Progenitor cell of endocrine pancreas (in vitro differentiated cells): ENCODE measurements at regions not wholly inside any gene's neighbourhood (a gene's known extent, or its start where the extent isn't known, plus 50 kb on each side); places are given as distances from the start of the nearest gene placed in this dataset.

Experiments used
- DNase-seq: peaks from one replicate; pipeline ENCODE4 v3.0.0; 2021; ENCODE audit warnings: low spot score; ENCODE audit not compliant: unreplicated experiment
- H3K27ac Mint-ChIP-seq: 2 replicates; pipeline ENCODE4 v1.8.0; 2021; ENCODE audit warnings: mild to moderate bottlenecking, moderate library complexity, mixed read lengths
- H3K27me3 Mint-ChIP-seq: 2 replicates; pipeline ENCODE4 v1.8.0; 2021; ENCODE audit warnings: mixed read lengths
- H3K36me3 Mint-ChIP-seq: 2 replicates; pipeline ENCODE4 v1.8.0; 2022; ENCODE audit warnings: mixed read lengths; ENCODE audit not compliant: insufficient read depth
- H3K4me1 Mint-ChIP-seq: 2 replicates; pipeline ENCODE4 v1.8.0; 2021; ENCODE audit warnings: low read depth, mixed read lengths
- H3K4me3 Mint-ChIP-seq: 2 replicates; pipeline ENCODE4 v1.8.0; 2021; ENCODE audit warnings: low read depth, mild to moderate bottlenecking, moderate library complexity, mixed read lengths
- H3K9me3 Mint-ChIP-seq: 2 replicates; pipeline ENCODE4 v1.8.0; 2021; ENCODE audit warnings: low read depth, mixed read lengths
- CTCF ChIP-seq: fragments of 200-600 bp; sonication (generic); IDR thresholded peaks from one replicate; pipeline ENCODE4 v1.5.0; 2021; ENCODE audit warnings: antibody characterized with exemption, mild to moderate bottlenecking; ENCODE audit not compliant: unreplicated experiment

- no peak for DNase-seq
- Mint-ChIP-seq H3K27me3 (no peaks in the 10 kb centered on the region), H3K9me3 (no peaks in the 10 kb centered on the region), H3K4me1 (peaks cover 3% of the 10 kb centered on the region), H3K27ac (no peak overlapping the region), H3K36me3 (no peaks in the 10 kb centered on the region), H3K4me3 (no peak overlapping the region)
- no peak for TF ChIP-seq CTCF
Measured at GRCh38 chr12:92304371-92305055, 158.9 kb upstream of the BTG1 start.

GRCh38 chr12:92302041-92302829 is 156.6 kb upstream of the BTG1 start:
- Mint-ChIP-seq H3K36me3 (no peaks in the 10 kb centered on the region), H3K27me3 (no peaks in the 10 kb centered on the region), H3K9me3 (no peaks in the 10 kb centered on the region), H3K4me1 (peaks cover 3% of the 10 kb centered on the region), H3K4me3 (no peak overlapping the region), H3K27ac (no peak overlapping the region)
- DNase-seq = no peak
- TF ChIP-seq CTCF = no peak

- Mint-ChIP-seq H3K27ac (no peak overlapping the region), H3K36me3 (no peaks in the 10 kb centered on the region), H3K9me3 (no peaks in the 10 kb centered on the region), H3K4me1 (peaks cover 3% of the 10 kb centered on the region), H3K4me3 (no peak overlapping the region), H3K27me3 (no peaks in the 10 kb centered on the region)
- no peak for DNase-seq
- no peak for TF ChIP-seq CTCF
Measured at GRCh38 chr12:92301356-92301755, 155.7 kb upstream of the BTG1 start.

GRCh38 chr12:92300777-92301176 is 155.1 kb upstream of the BTG1 start:
- no peak overlapping the region for H3K27ac Mint-ChIP-seq
- H3K9me3 Mint-ChIP-seq = no peaks in the 10 kb centered on the region
- no peaks in the 10 kb centered on the region for H3K27me3 Mint-ChIP-seq
- H3K4me1 Mint-ChIP-seq = peaks cover 3% of the 10 kb centered on the region
- H3K4me3 Mint-ChIP-seq = no peak overlapping the region
- no peak for DNase-seq
- no peaks in the 10 kb centered on the region for H3K36me3 Mint-ChIP-seq
- TF ChIP-seq CTCF = no peak

- Mint-ChIP-seq H3K4me1 (peaks cover 8% of the 10 kb centered on the region), H3K36me3 (no peaks in the 10 kb centered on the region), H3K9me3 (no peaks in the 10 kb centered on the region), H3K27me3 (no peaks in the 10 kb centered on the region), H3K4me3 (no peak overlapping the region), H3K27ac (no peak overlapping the region)
- no peak for DNase-seq
- TF ChIP-seq CTCF = no peak
Measured at GRCh38 chr12:92299744-92300143, 154.1 kb upstream of the BTG1 start.
